A673 (cell line): ENCODE measurements at regions not wholly inside any gene's neighbourhood (a gene's known extent, or its start where the extent isn't known, plus 50 kb on each side); places are given as distances from the start of the nearest gene placed in this dataset.

Experiments used
- CTCF ChIP-seq: fragments of 300-800, 200-600 bp; sonication (generic); conservative IDR thresholded peaks from 2 replicates; pipeline ENCODE4 v1.5.1; 2017; ENCODE audit warnings: low read depth, mild to moderate bottlenecking, antibody characterized with exemption, low read length, moderate library complexity, mixed read lengths
- EZH2 ChIP-seq: fragments of 200-600 bp; sonication (generic); IDR thresholded peaks from 2 replicates; pipeline ENCODE4 v1.6.1; 2017; ENCODE audit warnings: borderline replicate concordance, low read depth, mild to moderate bottlenecking, mixed read lengths, antibody characterized with exemption, low read length; ENCODE audit not compliant: poor library complexity, severe bottlenecking

DNA sequence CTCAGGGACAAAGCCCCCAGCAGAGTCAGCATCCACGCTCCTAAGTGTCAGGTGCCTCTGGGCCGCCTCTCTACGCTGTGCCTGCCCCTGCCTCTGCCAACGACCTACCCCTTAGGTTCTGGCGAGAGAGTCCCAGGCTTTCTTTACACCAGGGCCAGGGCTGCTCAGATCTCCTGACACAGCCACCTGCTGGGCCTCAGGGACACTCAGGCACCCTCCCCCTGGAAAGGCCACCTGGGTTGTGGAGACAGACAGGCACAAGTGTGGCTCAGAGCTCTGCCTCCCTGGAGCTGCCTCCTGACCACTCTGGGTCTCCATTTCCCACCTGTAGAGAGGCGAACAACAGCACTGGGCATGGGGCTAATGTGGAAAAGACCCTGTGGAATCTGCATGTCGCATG lies 90.0 kb upstream of the ADRA2C start:
- TF ChIP-seq CTCF (no peak), EZH2 (no peak)
